Caco-2 (cell line): ENCODE measurements at regions not wholly inside any gene's neighbourhood (a gene's known extent, or its start where the extent isn't known, plus 50 kb on each side); places are given as distances from the start of the nearest gene placed in this dataset.

ENCODE experiments used
- BruUV-seq: library from RNA; stranded (reverse); fragments of 400-500 nt; replicated peaks from 2 replicates; lab custom pipeline; 2021; lab: Mats Ljungman, UMichigan
- CTCF ChIA-PET: fragments of 300-600 bp; sonication (Branson Sonifier 250); formaldehyde crosslinking; loops from one replicate; lab custom pipeline; 2022; ENCODE audit warnings: antibody characterized with exemption; lab: Charles Lee
- POLR2A ChIA-PET: fragments of 300-600 bp; sonication (Branson Sonifier 250); formaldehyde crosslinking; loops from one replicate; lab custom pipeline; 2022; ENCODE audit warnings: antibody characterized with exemption; lab: Charles Lee
- DNase-seq, 2 experiments: peaks; one replicate each; pipeline versions ENCODE4 v3.0.0 to v3.0.0-alpha.2; 2020 to 2022
- H3K27me3 ChIP-seq: replicated peaks from 2 replicates; pipeline ENCODE4 v1.6.0; 2011; ENCODE audit warnings: low read length; ENCODE audit not compliant: control insufficient read depth, insufficient read depth
- H3K36me3 ChIP-seq: 2 replicates; pipeline ENCODE4 v1.5.1; 2011; ENCODE audit warnings: low read length; ENCODE audit not compliant: control insufficient read depth, insufficient read depth
- H3K4me1 ChIP-seq: fragments of 250-450 bp; sonication (Bioruptor Pico); 2 replicates; pipeline ENCODE4 v1.5.1; 2020; ENCODE audit warnings: mild to moderate bottlenecking
- H3K4me3 ChIP-seq: 2 replicates; pipeline ENCODE4 v1.5.1; 2011; ENCODE audit warnings: low read depth, mild to moderate bottlenecking, control low read depth, low read length
- H3K9me3 ChIP-seq: fragments of 250-450 bp; sonication (Bioruptor Pico); 2 replicates; pipeline ENCODE4 v1.5.1; 2020; ENCODE audit warnings: mild to moderate bottlenecking, moderate library complexity
- H3K27ac Mint-ChIP-seq: one replicate; pipeline ENCODE4 v1.8.0; 2022; ENCODE audit warnings: mixed read lengths; ENCODE audit not compliant: unreplicated experiment
- H3K27me3 Mint-ChIP-seq: one replicate; pipeline ENCODE4 v1.8.0; 2022; ENCODE audit warnings: mixed read lengths; ENCODE audit not compliant: insufficient read depth, unreplicated experiment
- H3K36me3 Mint-ChIP-seq: one replicate; pipeline ENCODE4 v1.8.0; 2022; ENCODE audit warnings: mild to moderate bottlenecking, mixed read lengths; ENCODE audit not compliant: insufficient read depth, unreplicated experiment
- H3K4me1 Mint-ChIP-seq: one replicate; pipeline ENCODE4 v1.8.0; 2022; ENCODE audit warnings: low read depth, mixed read lengths; ENCODE audit not compliant: unreplicated experiment
- H3K4me3 Mint-ChIP-seq: one replicate; pipeline ENCODE4 v1.8.0; 2022; ENCODE audit warnings: mild to moderate bottlenecking, moderate library complexity, mixed read lengths; ENCODE audit not compliant: unreplicated experiment
- H3K9me3 Mint-ChIP-seq: one replicate; pipeline ENCODE4 v1.8.0; 2022; ENCODE audit warnings: mixed read lengths; ENCODE audit not compliant: unreplicated experiment
- intact Hi-C: fragments of 100-400 bp; cut with micrococcal nuclease; formaldehyde crosslinking; loops from one replicate; pipeline ENCODE4 v1.10.0; 2022; ENCODE audit not compliant: unreplicated experiment
- TF ChIP-seq, protein P1 (sequence below), 2 experiments: fragments of 200-600 bp in 1 of 2; IDR thresholded peaks; 1 replicate in 1 of 2; 2 replicates in 1 of 2; pipeline versions ENCODE4 v1.5.1 to v1.8.0; 2011 to 2022; ENCODE audit warnings: antibody characterized with exemption in 1 of 2, control low read depth in 1 of 2, inconsistent platforms in 1 of 2, low read depth in 1 of 2, low read length in 1 of 2, mild to moderate bottlenecking in 1 of 2, moderate library complexity in 1 of 2; ENCODE audit not compliant: insufficient read depth in 1 of 2, severe bottlenecking in 1 of 2, unreplicated experiment in 1 of 2

DNA sequence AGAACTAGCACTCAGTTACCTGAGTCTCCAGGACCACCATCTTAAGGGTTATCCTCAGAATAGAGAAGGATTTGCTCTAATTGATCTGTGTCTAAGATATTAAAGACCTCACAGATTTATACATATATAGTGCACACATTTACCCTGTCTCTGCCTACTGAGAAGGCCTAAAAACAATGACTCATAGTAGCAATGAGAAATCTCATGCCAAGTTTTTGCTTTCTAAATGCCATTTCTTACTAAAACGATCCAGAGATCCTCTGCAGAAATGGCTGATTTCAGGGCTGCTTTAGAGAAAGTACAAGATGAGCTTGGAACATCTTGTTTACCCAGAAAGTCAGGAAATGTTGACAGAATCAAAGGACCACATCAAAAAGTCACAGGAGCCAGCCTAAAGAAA is 79.1 kb upstream of the INPP4B start:
- Mint-ChIP-seq H3K4me1 (peaks cover 7% of the 10 kb centered on the region), H3K9me3 (no peaks in the 10 kb centered on the region), H3K36me3 (no peaks in the 10 kb centered on the region), H3K27ac (no peak overlapping the region), H3K4me3 (no peak overlapping the region), H3K27me3 (peaks cover 5% of the 10 kb centered on the region)
- no peak for DNase-seq
- TF ChIP-seq, protein P1, sequence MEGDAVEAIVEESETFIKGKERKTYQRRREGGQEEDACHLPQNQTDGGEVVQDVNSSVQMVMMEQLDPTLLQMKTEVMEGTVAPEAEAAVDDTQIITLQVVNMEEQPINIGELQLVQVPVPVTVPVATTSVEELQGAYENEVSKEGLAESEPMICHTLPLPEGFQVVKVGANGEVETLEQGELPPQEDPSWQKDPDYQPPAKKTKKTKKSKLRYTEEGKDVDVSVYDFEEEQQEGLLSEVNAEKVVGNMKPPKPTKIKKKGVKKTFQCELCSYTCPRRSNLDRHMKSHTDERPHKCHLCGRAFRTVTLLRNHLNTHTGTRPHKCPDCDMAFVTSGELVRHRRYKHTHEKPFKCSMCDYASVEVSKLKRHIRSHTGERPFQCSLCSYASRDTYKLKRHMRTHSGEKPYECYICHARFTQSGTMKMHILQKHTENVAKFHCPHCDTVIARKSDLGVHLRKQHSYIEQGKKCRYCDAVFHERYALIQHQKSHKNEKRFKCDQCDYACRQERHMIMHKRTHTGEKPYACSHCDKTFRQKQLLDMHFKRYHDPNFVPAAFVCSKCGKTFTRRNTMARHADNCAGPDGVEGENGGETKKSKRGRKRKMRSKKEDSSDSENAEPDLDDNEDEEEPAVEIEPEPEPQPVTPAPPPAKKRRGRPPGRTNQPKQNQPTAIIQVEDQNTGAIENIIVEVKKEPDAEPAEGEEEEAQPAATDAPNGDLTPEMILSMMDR (IDR thresholded peaks at IDR 0.05; ENCODE audit: insufficient read depth in 1 of 2, low read depth in 1 of 2, low read length in 1 of 2, severe bottlenecking in 1 of 2, unreplicated experiment in 1 of 2) = no peak
- Histone ChIP-seq H3K9me3 (no peaks in the 10 kb centered on the region), H3K4me1 (0 out of 2 replicates have a peak, but pooled peaks cover 6% of the 10 kb centered on the region), H3K27me3 (no peaks in the 10 kb centered on the region), H3K36me3 (no peaks in the 10 kb centered on the region), H3K4me3 (no peak overlapping the region)
- BruUV-seq = no TSS peak
- intact Hi-C loops = no loop called here
- POLR2A ChIA-PET = no interaction called here
- CTCF ChIA-PET = no interaction called here

DNA sequence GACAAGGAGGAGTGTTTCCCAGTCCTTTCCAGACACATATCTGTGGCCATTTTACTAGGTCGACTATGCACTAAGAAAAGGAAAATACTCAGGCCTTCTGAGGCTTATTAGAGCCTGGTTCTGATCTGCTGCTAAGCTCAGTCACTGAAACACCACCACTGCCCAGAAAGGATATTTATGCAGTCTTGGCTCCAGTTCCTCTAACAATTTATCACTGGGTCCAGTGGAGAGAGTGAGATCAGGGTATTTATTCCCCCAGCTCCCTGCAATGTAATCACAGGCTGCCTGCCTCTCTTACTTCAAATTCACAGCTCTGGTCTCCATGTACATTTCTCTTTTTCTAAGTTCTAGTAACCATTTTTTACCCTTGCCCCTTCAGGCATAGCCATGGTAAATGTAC is 81.6 kb upstream of the INPP4B start:
- H3K4me1 ChIP-seq = 0 out of 2 replicates have a peak, but pooled peaks cover 6% of the 10 kb centered on the region
- ChIA-PET POLR2A (no interaction called here), CTCF (no interaction called here)
- Mint-ChIP-seq H3K4me3 (no peak overlapping the region), H3K9me3 (no peaks in the 10 kb centered on the region), H3K4me1 (peaks cover 7% of the 10 kb centered on the region), H3K36me3 (no peaks in the 10 kb centered on the region), H3K27ac (no peak overlapping the region), H3K27me3 (no peaks in the 10 kb centered on the region)
- no peaks in the 10 kb centered on the region for H3K9me3 ChIP-seq
- H3K27me3 ChIP-seq = no peaks in the 10 kb centered on the region
- H3K36me3 ChIP-seq = no peaks in the 10 kb centered on the region
- TF ChIP-seq, protein P1 (IDR thresholded peaks at IDR 0.05; ENCODE audit: insufficient read depth in 1 of 2, low read depth in 1 of 2, low read length in 1 of 2, severe bottlenecking in 1 of 2, unreplicated experiment in 1 of 2) = no peak
- intact Hi-C loops = no loop called here
- H3K4me3 ChIP-seq = no peak overlapping the region
- DNase-seq = no peak
- no TSS peak for BruUV-seq

DNA sequence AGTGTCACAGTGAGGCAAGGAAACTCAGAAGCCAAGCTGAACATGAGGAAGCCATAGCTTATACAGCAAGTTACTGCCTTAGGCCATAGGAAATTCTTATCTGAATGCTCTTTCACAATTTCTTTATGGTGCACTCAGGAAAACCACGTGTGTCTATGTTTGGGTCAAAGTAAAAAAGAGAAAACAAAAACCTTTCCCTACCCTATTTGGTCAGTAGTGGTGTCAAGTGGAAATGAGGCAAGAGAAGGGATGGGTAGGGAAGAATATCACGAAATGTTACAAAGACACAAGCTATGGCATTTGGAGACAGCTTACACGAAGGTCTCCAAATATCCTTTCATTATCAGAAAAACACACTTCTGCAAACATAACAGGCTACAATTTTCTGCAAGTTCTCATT is 83.4 kb upstream of the INPP4B start:
- H3K27me3 ChIP-seq = no peaks in the 10 kb centered on the region
- peaks cover 7% of the 10 kb centered on the region for H3K4me1 Mint-ChIP-seq
- no peaks in the 10 kb centered on the region for H3K9me3 Mint-ChIP-seq
- DNase-seq = no peak
- no peaks in the 10 kb centered on the region for H3K4me1 ChIP-seq
- intact Hi-C loops = no loop called here
- ChIA-PET POLR2A (no interaction called here), CTCF (no interaction called here)
- no peaks in the 10 kb centered on the region for H3K9me3 ChIP-seq
- TF ChIP-seq, protein P1 (IDR thresholded peaks at IDR 0.05; ENCODE audit: insufficient read depth in 1 of 2, low read depth in 1 of 2, low read length in 1 of 2, severe bottlenecking in 1 of 2, unreplicated experiment in 1 of 2) = no peak
- BruUV-seq = no TSS peak
- no peaks in the 10 kb centered on the region for H3K36me3 Mint-ChIP-seq
- no peaks in the 10 kb centered on the region for H3K27me3 Mint-ChIP-seq
- no peaks in the 10 kb centered on the region for H3K36me3 ChIP-seq
- H3K4me3 Mint-ChIP-seq = no peak overlapping the region
- H3K4me3 ChIP-seq = no peak overlapping the region
- H3K27ac Mint-ChIP-seq = no peak overlapping the region
